Hematopoietic multipotent progenitor cell treated with erythropoietin and hydrocortisone succinate and interleukin-3 and kit ligand, for 17 days (in vitro differentiated cells): ENCODE measurements at regions not wholly inside any gene's neighbourhood (a gene's known extent, or its start where the extent isn't known, plus 50 kb on each side); places are given as distances from the start of the nearest gene placed in this dataset.
A peak's percentile ranks its signal among the peaks of the same experiment; 100 is the strongest.

Source experiments
- DNase-seq: peaks from one replicate; pipeline ENCODE4 v3.0.0-alpha.2; 2015; ENCODE audit warnings: low spot score

DNA sequence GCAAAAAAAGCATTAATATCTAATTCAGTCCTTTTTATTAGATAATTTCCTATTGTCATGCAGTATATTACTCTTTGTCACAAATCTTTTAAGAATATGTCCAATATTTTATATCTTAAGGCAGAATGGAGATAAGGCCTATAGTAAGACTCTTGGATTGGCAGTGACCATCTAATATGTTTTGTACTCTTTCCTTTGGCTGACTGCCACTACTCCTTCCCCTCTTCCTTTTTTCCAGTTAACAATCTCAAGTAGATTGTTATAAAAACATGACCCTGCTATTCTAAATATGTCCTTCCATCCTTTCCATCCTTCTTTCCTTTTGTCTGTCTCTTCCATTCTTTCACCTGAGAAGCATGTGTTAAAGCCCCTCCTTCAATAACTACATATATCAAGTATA lies 92.8 kb upstream of the TMEM168 start:
- no peak for DNase-seq

DNA sequence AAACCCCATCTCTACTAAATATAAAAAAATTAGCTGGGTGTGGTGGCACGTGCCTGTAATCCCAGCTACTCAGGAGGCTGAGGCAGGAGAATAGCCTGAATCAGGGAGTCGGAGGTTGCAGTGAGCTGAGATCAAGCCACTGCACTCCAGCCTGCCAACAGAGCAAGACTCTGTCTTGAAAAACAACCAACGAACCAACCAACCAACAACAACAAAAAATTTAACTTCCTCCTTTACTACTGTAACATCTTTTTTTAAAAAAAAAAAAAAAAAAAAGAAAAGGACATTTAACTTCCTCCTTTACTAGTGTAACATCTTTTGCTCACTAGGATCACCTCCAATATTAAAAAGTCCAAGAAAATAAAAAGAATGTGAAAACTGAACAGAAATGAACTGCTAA lies 92.3 kb upstream of the TMEM168 start:
- DNase-seq = no peak

DNA sequence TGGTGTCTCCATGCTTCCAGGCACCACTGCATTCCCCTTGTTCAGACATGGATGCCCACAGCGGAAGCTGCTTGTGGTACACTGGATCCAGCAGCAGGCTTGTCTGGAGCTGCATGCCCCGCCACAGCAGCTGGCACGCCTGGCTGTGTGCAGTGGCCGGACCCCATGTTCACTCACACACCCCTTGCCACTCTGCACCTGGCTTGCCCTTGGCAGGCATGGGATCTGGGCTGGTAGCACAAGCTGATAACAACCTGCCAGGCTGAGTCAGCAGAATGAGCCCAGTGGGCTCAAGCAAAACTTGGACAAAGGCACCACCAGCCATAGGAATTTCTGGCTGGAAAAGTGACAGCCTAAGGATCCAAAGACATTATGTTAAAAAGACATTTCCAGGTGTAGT lies 91.8 kb upstream of the TMEM168 start:
- no peak for DNase-seq

DNA sequence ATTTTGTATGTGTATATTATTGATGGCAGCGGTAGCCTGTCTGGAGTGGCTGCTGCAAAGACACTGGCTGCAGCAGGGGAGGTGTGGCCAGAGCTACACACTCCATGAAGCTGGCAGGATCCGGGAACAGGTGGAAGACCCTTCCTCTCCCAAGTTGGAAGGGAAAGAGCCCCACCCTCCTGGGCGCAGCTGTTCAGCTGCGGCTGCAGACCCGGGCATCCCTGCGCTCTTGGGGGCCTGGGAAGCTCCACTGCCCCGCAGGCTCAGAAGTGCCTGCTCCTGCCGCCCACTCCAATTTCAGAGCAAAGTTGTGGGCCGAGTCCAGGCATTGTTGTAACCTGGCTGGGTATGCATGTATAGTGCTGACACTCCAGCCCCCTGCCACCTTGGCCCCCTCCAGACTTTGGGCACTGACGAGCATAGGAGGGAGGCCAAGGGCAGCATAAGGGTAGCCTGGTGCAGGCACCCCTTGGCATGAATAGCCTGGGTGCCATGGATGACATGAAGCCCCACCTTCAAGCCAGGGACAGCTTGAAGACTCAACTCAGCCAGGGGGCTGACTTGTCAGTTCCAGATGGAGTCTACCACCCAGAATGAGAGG lies 90.7 kb upstream of the TMEM168 start:
- DNase-seq = no peak

DNA sequence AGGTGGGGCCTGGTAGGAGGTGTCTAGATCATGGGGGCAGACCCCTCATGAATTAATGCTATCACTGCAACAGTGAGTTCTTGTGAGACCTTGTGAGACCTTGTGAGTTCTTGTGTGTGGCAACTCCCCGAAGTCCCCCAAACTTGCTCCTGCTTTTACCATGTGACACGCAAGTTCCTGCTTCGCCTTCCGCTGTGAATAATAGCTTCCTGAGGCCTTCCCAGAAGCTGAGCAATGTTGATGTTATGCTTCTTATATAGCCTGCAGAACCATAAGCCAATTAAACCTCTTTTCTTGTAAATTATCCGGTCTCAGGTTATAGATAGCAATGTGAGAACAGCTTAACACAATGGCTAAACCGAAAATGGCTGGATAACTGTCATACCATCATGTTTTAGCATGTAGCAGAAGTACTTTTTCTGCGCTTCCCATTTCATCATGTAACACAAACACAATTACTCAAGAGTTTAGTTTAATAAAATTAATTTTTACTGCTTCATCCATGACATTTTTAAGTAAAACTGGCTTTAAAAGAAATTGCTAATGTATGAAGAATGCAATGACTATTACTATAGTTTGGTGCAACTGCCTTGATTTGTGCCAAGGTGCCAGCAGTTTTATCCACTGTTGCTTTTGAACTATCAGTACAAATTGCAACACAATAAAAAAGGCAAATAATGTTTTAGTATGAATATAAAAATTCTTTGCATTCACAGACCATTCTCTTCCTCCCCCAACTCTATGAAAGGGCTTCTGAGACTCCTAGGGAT lies 87.7 kb upstream of the TMEM168 start:
- DNase-seq = no peak

DNA sequence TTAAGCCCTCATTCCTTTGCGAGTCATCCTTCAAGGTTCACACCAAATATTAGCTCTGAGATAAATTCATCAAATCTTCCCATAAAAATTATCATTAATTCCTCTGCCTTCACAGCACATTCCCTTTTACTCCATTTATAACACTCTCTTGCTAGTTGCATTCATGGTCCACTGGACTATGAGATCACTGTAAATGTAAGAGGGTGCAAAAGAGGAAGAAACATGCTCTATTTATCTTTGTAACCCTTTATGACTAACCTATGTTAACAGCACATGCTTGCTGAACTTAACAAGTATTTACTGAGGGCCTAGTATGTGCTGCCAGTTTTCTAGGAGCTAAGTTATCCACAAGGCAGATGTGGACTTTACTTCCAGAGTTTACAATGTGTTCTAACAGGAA lies 86.7 kb upstream of the TMEM168 start:
- DNase-seq = no peak

DNA sequence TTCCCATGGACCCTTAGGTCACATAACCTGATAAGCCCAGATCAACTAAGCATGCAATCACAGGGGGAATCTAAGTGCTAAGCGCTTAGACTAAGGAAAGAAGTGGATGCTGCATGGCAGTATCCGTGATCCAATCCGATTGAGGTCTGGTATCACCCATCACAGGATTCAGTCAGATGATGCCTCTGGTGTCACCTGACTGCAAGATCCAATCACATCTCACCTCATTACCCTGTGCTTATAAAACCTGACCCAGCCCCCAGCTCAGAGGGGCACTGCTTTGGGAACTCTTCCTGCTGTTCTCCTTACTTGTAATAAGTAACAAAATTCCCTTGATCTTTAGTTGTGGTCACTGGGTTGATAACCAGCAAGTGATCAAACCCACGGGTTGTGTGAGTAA lies 84.7 kb upstream of the TMEM168 start:
- DNase-seq = no peak

DNA sequence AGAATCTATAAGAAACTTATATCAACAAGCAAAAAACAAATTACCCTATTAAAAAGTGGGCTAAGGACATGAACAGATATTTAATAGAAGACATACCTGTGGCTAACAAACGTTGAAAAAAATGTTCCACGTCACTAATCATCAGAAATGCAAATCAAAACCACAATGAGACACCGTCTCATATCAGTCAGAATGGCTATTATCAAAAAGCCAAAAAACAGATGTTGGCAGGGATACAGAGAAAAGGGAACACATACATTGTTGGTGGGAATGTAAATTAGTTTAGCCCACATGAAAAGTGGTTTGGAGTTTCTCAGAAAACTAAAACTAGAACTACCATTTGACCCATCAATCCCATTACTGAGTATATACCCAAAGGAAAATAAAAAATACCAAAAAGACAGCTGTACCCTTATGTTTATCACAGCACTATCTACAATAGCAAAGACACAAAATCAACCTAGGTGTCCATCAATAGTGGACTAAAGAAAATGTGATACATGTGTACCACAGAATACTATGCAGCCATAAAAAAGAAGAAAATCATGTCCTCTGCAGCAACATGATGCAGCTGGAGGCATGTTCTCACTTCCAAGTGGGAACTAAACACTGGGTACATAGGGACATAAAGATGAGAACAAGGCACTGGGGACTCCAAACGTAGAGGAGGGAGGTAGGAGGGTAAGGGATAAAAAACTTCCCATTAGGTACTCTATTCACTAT lies 83.8 kb upstream of the TMEM168 start:
- DNase-seq = no peak

DNA sequence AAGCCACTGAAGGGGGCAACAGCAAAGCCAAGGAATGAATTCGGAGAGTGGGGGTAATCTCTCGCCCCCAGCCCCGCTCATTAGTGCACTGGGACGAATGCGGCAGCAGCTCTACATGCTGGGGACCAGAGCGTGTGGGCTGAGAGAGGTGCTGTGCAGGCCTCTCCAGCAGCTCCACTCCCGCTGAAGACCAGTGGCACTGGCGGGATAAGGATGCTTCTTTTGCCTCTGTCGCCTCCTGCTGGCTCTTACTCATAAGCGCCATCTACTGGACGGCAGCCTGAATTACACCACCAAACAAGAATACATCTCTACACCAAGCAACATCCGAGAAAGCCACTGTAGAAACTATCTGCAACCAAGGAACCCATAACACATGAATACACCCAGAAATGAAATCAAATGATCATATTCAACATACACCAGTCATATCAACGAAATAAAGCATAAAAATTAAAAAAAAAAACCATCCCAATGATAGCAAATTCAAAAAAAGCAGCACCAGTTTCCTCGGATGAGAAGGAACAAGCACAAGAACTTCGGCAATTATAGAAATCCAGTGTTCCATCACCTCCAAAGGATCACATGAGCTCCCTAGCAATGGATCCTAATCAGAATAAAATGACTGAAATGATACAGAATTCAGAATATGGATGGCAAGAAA lies 79.0 kb upstream of the TMEM168 start:
- peak; percentile 67 for DNase-seq

DNA sequence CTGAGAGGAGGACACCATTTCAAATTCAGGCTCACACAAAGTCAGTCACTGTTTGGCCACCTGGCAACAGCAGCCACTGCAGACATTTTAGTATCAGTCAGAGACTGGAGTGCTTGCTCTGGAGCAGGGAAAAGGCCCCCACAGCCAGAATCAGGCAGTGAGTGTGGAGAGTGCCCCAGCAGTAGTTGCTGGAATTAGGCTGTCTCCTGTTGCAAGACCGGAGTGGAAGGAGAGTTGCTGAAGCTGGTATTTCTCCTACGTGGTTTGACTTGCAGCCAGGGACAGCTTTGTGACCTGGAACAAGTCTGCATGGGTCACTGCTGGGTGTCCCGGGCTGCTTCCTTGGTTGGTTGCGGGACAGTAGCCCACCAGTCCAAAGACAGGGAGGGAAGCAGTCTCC lies 78.4 kb upstream of the TMEM168 start:
- DNase-seq = no peak

DNA sequence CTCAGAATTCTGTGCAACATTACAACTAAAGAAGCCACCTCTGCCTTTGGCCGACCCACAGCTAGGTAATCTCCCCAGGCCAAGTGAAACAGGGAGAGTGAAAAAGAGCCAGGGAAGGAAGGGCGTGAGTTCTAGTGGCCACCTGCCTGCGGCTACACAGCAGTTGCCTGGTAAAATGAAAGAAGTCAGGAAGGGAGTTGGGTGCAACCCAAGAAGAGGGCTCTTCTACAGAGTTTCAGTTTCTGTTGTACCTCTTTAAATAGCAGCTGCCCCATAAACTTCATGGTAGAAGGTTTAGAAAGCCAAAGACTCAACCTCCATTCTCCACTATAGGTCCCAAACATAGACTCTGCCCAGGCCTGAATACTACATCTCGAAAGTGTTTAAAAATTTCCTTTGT lies 76.2 kb upstream of the TMEM168 start:
- no peak for DNase-seq

DNA sequence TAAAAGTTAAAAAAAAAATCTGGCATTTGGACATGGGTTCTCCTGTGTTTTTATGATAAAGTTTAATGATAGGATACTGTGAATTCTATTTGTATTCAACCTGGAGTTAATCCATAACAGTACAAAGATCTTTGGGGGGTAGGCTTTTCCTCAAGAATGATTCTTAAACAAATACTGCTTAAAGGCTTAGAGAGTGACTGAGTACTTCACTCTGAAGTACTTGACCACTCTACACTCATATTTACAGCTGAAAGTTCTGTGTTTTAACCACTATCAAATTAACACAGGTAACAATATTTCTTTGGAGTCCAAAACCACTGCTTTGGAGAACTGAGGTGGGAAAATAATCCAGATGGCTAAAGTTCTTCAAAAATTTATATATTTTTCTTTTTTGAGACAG lies 74.2 kb upstream of the TMEM168 start:
- DNase-seq = no peak

DNA sequence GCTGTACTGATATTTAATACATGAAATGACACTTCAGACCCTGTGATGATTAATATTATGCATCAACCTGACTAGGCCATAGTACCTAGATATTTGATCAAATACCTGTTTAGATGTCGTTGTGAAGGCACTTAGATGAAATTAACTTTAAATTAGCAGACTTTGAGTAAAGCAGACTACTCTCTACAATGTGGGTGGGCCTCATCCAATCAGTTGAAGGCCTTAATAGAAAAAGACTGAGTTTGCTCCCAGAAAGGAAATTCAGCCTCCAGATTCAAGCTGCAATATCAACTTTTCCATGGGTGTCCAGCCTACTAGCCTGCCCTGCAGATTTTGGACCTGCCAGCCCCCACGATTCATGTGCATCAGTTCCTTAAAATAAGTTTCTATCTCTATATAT lies 68.6 kb upstream of the TMEM168 start:
- DNase-seq = no peak

DNA sequence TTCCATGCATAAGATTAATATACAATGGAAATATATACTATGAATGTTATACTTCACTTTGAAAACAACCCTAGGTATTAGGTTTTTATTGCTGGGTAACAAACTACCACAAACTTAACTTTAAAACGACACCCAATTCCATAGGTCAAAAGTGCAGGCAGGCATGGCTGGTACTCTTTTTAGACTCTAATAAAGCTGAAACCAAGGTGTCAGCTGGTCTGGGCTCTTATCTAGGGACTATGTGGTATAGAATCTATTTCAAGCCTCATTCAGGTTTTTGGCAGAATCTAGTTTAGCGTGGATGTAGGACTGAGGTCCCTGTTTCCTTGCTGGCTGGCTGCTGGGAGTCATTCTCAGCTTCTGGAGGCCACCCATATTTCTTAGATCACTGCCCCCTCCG lies 65.0 kb upstream of the TMEM168 start:
- DNase-seq = no peak

DNA sequence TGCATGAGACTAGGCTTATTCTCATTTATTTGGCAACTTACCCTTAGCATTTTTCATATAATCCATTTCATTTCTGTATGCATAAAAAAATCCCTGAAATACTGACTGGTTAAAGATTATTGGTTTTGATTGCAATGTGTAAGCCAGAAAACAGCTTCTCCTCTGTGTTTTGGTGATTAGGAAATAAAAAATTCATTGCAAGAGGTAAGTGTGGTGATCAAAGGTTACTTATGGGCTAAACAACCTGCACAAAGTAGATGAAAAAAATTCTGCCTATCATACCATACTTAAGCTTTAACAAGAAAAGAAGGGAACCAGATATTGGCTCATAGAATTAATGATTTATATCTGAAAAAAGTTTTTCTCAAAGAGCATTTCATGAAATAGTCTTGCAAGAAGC lies 64.0 kb upstream of the TMEM168 start:
- DNase-seq = no peak

DNA sequence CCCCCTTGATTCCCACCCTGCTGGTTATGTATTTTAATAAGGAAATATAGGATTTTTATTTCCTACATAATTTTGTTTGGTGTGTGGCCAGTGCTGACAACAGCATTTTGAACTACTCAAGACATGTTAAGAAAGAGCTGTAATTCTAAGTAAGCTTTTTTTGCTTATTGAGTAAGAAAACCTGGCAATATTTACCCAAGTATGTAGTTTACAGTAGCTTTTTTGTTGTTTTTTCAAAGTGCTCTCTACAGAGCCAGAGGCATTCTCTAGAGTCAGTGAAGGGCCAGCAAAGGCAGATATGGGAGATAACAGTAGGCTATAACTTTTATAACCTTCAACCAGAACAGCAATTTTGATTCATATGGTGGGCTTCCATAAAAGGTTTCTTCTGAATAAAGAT lies 63.2 kb upstream of the TMEM168 start:
- no peak for DNase-seq

DNA sequence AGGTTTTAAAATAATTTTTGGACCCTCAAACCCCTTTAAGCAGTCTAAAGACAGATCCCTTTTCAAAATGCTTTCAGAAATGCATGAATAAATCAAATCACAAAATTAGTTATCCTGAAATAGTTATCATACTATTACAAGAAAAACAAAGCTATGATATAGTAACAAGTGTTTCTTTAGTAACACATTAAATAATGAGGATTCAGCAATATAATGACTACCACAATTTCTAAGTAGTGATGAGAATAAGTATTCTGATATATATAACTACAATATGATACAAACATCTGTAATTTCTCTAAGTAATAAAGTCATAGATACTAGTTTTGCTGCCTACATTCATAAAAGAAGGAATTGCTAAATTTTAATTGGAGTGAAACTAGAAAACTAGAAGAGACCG lies 53.0 kb upstream of the TMEM168 start:
- DNase-seq = no peak
